ENCODE measurements at regions not wholly inside any gene's neighbourhood (a gene's known extent, or its start where the extent isn't known, plus 50 kb on each side); places are given as distances from the start of the nearest gene placed in this dataset.

DNA sequence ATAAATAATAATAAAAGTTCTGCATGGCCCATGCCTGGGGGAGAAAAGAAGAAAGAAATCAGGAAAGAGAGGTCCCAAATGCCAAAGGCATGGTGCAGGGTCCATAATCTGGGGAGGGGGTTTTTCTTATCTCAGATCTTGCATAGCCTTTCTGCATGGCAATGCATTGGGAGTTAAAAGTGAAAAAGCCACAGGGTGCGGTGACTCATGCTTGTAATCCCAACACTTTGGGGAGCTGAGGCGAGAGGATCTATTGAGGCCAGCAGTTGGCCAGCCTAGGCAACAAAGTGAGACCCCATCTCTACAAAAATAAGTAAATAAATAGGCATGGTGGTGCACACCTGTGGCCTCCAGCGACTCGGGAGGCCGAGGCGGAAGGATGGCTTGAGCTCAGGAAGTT lies 76.8 kb upstream of the GATA2 start:
- DNase-seq: no peak

DNA sequence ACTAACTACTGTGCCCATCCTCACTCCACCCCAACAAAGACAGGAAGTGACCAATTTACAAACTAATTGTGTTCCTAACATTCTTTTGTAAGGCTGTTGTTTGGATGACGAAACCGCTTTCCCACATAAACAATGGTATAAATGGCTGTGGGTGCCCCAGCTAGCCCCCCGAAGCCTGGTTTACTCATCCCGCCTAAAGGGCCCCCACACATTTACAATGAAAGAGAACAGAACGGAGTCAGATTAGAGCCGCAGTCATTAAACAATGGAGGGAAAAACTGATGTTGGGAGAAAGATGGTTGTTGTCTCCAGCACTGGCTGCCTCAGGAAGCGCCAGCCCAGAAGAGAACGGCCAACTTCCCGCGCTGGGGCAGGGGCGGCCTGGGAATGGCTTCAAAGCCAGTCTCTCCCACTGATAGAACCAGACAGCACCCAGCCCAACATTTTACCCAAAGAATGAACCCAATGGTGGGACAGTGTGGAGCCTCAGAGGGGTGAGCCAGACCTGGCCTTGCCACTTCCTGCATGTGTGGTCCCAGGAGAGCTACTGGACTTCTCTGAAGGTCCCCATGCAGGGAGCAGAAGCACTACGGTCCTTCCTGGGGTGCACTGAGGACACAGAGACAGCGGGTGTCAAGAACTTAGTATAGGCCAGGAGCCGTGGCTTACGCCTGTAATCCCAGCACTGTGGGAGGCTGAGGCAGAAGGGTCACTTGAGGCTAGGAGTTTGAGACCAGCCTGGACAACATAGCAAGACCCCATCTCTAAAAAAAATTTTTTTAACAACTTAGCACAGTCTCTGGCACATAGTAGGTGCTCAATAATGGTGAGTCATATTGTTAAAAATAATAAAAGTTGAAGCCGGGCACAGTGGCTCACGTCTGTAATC lies 75.8 kb upstream of the GATA2 start:
- no peak for DNase-seq

DNA sequence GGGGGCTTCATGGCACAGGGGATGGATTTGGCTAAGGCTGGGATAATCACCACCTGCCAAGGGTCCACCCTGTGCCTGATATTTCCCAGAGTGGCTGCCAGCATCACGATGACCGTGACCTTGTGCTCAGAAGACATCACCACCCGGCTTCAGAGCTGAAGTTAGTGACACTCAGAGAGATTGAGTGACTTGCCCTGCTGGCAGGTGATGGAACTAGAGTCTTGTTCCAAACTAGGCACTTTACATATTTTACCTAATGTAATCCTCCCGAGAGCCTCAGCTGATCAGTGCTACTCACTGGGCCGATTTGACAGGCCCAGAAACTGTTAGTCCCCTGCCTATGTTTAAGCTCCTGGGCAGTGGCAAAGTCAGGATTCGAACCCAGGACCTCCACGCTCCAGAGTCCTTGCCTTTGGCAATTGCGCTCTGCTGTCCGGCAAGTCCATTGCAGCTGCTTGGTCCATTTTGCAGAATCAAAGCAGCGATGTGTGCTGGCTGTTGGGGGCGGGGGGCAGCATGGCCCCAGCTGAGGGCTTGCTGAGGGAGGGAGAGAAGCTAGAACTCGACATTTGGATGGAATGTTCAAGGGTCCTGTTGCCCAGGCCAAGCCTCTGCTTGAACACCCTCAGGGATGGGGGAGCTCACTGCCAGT lies 74.8 kb upstream of the GATA2 start:
- no peak for DNase-seq

DNA sequence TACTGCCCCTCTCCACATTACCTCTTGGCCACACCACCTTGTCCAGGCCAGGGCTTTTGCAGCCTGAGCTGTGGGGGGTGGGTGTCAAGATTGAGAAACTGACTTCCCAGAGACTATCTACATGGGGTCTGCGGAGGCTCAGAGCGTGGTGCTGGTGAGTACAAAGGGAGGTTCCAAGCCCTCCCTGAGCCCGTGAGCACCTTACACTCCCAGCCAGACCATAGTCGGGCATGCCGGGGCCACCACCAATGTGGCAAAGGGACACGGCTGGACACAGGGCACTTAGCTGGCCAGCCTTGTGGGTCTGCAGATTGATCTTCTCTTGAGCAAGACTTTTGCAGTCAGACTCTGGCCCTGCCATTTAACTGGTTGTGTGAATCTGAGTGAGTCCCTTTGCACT lies 74.1 kb upstream of the GATA2 start:
- DNase-seq: no peak

DNA sequence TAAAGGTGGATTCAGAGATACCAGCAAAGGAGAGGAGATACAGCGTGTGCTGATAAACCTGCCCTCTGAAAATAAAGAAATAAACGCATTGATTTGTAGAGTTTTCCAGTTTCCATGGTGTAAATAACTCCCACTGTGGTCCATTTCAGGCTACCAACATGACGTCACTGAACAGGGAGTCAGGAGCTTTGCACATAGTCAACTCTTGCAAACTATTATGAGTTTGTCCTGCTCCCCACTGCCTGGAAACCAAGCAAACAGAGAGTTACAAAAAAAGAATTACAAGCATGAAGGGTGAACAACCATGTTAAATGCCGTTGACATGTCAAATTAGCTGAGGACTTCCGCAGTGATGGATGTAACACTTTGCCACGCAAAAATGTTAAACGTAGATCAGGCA lies 70.4 kb upstream of the GATA2 start:
- DNase-seq: no peak

- no peak for DNase-seq
Measured at GRCh38 chr3:128561504-128561903, 68.5 kb upstream of the GATA2 start.

GRCh38 chr3:128560768-128561167 lies 67.8 kb upstream of the GATA2 start:
- no peak for DNase-seq

- no peak for DNase-seq
Measured at GRCh38 chr3:128559486-128560225, 66.7 kb upstream of the GATA2 start.

GRCh38 chr3:128557531-128558280 lies 64.7 kb upstream of the GATA2 start:
- no peak for DNase-seq

- DNase-seq: no peak
Measured at GRCh38 chr3:128556907-128557306, 63.9 kb upstream of the GATA2 start.

- no peak for DNase-seq
Measured at GRCh38 chr3:128556384-128556783, 63.4 kb upstream of the GATA2 start.

GRCh38 chr3:128555841-128556240 lies 62.8 kb upstream of the GATA2 start:
- no peak for DNase-seq

DNA sequence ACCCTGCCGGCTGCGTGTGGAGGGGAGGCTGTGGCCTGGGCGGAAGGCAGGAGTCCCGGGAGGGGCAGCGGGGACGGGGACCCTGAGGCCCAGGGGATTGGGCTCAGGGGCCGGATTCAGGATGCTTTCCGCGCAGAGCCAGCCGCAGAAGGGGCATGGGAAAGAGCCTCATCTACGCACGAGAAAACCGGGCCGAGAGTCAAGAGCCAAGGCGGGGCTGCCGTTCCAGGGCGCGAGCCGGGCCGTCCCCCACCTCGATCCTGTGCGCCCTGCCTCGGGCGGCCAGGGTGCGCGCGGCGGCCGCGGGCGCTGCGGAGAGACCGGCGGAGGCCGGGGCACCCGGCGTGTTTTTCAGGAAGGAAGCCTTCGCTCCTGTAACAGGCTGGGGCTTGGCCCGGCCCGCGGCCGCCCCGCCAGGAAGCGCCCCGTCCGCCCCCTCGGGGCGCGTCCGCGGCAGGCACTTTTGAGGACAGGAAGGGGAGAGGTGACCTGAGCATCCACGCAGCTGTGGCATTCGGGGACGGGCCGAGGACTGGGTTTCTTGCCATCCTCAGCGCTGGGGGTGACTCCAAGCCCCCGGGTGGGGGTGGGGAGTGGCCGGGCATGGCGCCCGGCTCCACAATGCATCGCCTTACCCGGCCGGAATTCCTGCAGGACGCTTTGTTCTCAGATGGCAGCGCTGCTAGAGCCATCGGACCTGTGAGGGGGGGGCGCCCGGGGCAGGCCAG lies 62.3 kb upstream of the GATA2 start:
- DNase-seq: peak; percentile 19

GRCh38 chr3:128554465-128555097 lies 61.6 kb upstream of the GATA2 start:
- DNase-seq: peak; percentile 19

DNA sequence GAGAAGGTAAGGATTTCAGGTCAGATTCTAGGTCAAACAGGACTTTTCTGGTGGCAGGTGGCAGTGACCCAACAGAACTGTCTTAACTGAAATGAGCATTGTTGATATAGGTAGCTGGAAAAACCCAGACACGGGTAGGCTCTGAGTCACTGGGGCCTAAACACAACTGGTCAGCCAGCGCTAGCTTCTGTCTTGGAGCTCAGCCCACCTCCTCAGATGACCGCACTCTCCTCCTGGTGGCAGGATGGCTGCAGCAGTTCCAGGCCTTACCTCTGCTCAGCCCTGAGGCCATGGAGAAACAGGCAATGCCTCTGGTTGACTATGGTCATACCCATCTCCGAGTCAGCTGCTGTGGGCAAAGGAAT lies 61.1 kb upstream of the GATA2 start:
- DNase-seq: no peak

- DNase-seq: no peak
Measured at GRCh38 chr3:128553560-128553959, 60.6 kb upstream of the GATA2 start.

GRCh38 chr3:128551867-128552266 lies 58.9 kb upstream of the GATA2 start:
- no peak for DNase-seq

DNA sequence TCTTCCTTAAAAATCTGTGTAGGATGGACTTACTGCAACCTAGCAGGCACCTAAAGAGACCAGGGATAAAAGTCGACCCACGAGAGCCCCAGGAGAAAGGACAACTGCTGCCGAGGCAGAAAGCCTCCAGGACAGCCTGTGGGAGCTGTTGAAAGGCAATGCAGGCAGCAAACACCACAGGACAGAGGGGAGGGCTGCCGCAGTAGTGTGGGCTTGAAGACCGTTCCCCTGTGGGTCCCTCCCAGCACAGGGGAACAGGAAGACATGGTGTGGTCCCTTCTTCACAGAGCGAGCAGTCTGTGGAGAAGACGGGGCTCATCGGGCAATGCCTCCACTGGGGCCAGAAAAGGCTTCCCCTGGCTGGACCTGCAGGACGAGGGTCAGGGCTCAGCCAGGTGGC lies 58.5 kb upstream of the GATA2 start:
- DNase-seq: no peak

GRCh38 chr3:128550471-128551126 lies 57.6 kb upstream of the GATA2 start:
- no peak for DNase-seq

DNA sequence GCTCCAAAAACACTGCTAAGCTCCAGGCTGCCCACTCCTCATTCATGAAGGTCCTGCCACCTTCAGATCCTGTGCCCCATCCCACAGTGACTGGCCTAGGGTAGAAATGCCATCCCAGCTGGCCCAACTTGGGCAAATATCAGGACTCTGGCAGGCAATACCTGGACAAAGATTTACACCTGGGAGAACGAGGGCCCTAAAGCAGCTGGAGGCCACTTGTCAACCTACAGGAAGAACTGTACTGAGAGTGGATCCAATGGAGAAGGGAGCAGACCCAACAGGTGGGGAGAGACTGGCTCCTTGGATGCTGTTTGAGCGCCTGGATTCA lies 57.1 kb upstream of the GATA2 start:
- DNase-seq: no peak

DNA sequence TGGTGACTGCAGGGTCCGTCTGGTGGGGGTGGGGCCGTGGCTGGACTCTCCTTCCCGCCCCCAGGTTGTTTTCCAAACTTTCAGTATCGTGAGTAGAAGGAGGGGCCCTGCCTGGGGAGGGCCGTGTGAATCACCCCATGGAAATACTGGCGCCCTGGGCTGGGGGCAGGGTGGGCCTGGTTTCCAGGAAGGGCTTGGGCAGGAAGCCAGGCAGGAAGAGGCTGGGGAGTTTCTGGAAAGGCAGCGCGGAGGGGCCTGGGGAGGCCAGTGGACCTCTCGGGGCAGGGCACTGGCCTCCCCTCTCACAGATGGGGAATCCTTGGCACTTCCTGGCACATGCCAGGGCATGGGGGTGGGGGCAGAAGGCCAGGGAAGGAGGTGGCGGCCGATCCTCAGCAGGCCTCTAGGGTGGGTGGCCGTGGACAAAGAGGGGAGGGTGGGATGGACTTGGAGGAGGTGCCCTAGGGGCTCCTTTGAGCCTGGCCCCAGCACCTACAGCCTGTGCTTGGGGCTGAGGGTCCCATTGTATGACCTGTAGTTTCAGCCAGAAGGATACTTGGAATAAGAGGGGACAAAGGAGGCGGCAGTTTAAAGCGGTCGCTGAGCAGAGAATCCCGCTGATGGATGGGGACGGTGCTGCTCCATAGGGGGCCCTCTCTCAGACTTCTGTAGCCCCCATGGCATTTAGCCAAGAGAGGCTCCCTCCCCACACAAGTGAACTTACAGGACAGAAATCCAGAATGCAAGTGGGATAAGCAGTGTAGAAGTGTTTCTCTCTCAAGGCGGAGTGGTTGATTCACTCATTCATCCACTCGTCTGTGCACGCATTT lies 56.5 kb upstream of the GATA2 start:
- no peak for DNase-seq
